HepG2 (cell line): ENCODE measurements at regions not wholly inside any gene's neighbourhood (a gene's known extent, or its start where the extent isn't known, plus 50 kb on each side); places are given as distances from the start of the nearest gene placed in this dataset.

ENCODE experiments used
- ARID2 ChIP-seq: sonication (generic); formaldehyde crosslinking; IDR thresholded peaks from 2 replicates; pipeline ENCODE4 v1.8.1; 2022; ENCODE audit warnings: mild to moderate bottlenecking, missing genetic modification reagents, borderline replicate concordance
- BATF2 ChIP-seq: sonication (generic); formaldehyde crosslinking; IDR thresholded peaks from 2 replicates; pipeline ENCODE4 v1.8.0; 2022; ENCODE audit warnings: mild to moderate bottlenecking, missing genetic modification reagents, moderate library complexity
- BORCS8-MEF2B ChIP-seq: sonication (generic); formaldehyde crosslinking; IDR thresholded peaks from 2 replicates; pipeline ENCODE4 v1.8.0; 2022; ENCODE audit warnings: mild to moderate bottlenecking, missing genetic modification reagents
- CCAR2 ChIP-seq: fragments of 200-400 bp; formaldehyde crosslinking; optimal IDR thresholded peaks from 2 replicates; pipeline ENCODE3; 2018; ENCODE audit warnings: low read depth, mild to moderate bottlenecking, low read length, moderate library complexity
- CEBPG ChIP-seq: IDR thresholded peaks from 2 replicates; pipeline ENCODE4 v1.6.1; 2016
- FUBP1 ChIP-seq: sonication (generic); formaldehyde crosslinking; IDR thresholded peaks from 2 replicates; pipeline ENCODE4 v1.5.1; 2020; ENCODE audit warnings: missing genetic modification reagents, mild to moderate bottlenecking, borderline replicate concordance
- JARID2 ChIP-seq: sonication (generic); formaldehyde crosslinking; IDR thresholded peaks from 2 replicates; pipeline ENCODE4 v1.8.1; 2023; ENCODE audit warnings: missing genetic modification reagents, inconsistent platforms; ENCODE audit not compliant: insufficient replicate concordance
- MZF1 ChIP-seq: sonication (generic); formaldehyde crosslinking; IDR thresholded peaks from 2 replicates; pipeline ENCODE4 v1.8.1; 2023; ENCODE audit warnings: mild to moderate bottlenecking, missing genetic modification reagents, borderline replicate concordance
- REL ChIP-seq: sonication (generic); formaldehyde crosslinking; conservative IDR thresholded peaks from 2 replicates; pipeline ENCODE4 v1.8.0; 2022; ENCODE audit warnings: mild to moderate bottlenecking, missing genetic modification reagents, moderate library complexity
- SMAD1 ChIP-seq: sonication (generic); formaldehyde crosslinking; IDR thresholded peaks from 2 replicates; pipeline ENCODE4 v1.4.0; 2020; ENCODE audit warnings: missing genetic modification reagents, low read depth, mild to moderate bottlenecking, borderline replicate concordance
- SNAPC2 ChIP-seq: sonication (generic); formaldehyde crosslinking; IDR thresholded peaks from 2 replicates; pipeline ENCODE4 v1.8.1; 2022; ENCODE audit warnings: mild to moderate bottlenecking, missing genetic modification reagents
- TEAD3 ChIP-seq: optimal IDR thresholded peaks from 2 replicates; pipeline ENCODE3; 2016; ENCODE audit warnings: borderline replicate concordance
- THAP11 ChIP-seq: IDR thresholded peaks from 2 replicates; pipeline ENCODE4 v1.6.1; 2016; ENCODE audit warnings: missing biosample characterization, missing genetic modification reagents
- ZNF253 ChIP-seq: sonication (generic); formaldehyde crosslinking; IDR thresholded peaks from 2 replicates; pipeline ENCODE4 v1.8.0; 2022; ENCODE audit warnings: mild to moderate bottlenecking, missing genetic modification reagents, borderline replicate concordance
- ZNF550 ChIP-seq: sonication (generic); formaldehyde crosslinking; IDR thresholded peaks from 2 replicates; pipeline ENCODE4 v1.4.0; 2020; ENCODE audit warnings: mild to moderate bottlenecking, missing genetic modification reagents, borderline replicate concordance
- ZNF577 ChIP-seq: sonication (generic); formaldehyde crosslinking; IDR thresholded peaks from 2 replicates; pipeline ENCODE4 v1.4.0; 2020; ENCODE audit warnings: mild to moderate bottlenecking, low read depth, missing genetic modification reagents, borderline replicate concordance
- ZNF660 ChIP-seq: sonication (generic); formaldehyde crosslinking; IDR thresholded peaks from 2 replicates; pipeline ENCODE4 v1.5.1; 2020; ENCODE audit warnings: mild to moderate bottlenecking, low read depth, missing genetic modification reagents, borderline replicate concordance
- ZNF792 ChIP-seq: IDR thresholded peaks from 2 replicates; pipeline ENCODE4 v1.6.1; 2016
- ZNF800 ChIP-seq: sonication (generic); formaldehyde crosslinking; IDR thresholded peaks from 2 replicates; pipeline ENCODE4 v1.4.0; 2020; ENCODE audit warnings: missing genetic modification reagents
- TF ChIP-seq, protein P1 (sequence below): sonication (generic); formaldehyde crosslinking; IDR thresholded peaks from 2 replicates; pipeline ENCODE4 v1.4.0; 2020; ENCODE audit warnings: missing genetic modification reagents, borderline replicate concordance

DNA sequence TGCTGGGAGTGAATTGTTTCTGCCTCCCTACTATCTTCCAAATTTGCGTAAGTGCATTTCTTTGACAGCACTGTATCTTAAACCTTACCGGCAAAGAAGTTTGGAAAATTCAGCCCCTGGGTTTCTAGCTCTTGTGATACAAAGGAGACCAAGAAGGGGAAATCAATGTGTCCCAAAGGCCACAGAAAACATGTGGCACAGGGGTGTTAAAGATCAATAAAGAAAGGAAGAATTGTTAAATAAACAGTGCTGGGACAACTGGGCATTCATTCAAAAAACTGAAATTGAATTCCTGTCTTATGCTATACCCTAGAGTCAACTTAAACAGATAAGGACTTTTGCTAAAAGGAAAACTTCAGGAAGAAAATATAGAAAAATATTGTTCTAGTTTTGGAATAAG is 328.1 kb downstream of the MAN2A1 start (continued):
- TF ChIP-seq SNAPC2 (CRISPR knock-in tag) (no peak), CCAR2 (no peak), TEAD3 (CRISPR knock-in tag) (no peak), ZNF550 (no peak), JARID2 (CRISPR knock-in tag) (no peak), THAP11 (CRISPR knock-in tag) (no peak), SMAD1 (CRISPR knock-in tag) (no peak), ZNF660 (no peak), ARID2 (CRISPR knock-in tag) (no peak), ZNF253 (no peak), BATF2 (CRISPR knock-in tag) (no peak), FUBP1 (no peak), MZF1 (CRISPR knock-in tag) (no peak), BORCS8-MEF2B (no peak), ZNF792 (CRISPR knock-in tag) (no peak), ZNF800 (CRISPR knock-in tag) (no peak), CEBPG (CRISPR knock-in tag) (no peak; the same call in 1 of the 2 replicates), ZNF577 (CRISPR knock-in tag) (no peak), REL (CRISPR knock-in tag) (no peak)
- TF ChIP-seq, protein P1, sequence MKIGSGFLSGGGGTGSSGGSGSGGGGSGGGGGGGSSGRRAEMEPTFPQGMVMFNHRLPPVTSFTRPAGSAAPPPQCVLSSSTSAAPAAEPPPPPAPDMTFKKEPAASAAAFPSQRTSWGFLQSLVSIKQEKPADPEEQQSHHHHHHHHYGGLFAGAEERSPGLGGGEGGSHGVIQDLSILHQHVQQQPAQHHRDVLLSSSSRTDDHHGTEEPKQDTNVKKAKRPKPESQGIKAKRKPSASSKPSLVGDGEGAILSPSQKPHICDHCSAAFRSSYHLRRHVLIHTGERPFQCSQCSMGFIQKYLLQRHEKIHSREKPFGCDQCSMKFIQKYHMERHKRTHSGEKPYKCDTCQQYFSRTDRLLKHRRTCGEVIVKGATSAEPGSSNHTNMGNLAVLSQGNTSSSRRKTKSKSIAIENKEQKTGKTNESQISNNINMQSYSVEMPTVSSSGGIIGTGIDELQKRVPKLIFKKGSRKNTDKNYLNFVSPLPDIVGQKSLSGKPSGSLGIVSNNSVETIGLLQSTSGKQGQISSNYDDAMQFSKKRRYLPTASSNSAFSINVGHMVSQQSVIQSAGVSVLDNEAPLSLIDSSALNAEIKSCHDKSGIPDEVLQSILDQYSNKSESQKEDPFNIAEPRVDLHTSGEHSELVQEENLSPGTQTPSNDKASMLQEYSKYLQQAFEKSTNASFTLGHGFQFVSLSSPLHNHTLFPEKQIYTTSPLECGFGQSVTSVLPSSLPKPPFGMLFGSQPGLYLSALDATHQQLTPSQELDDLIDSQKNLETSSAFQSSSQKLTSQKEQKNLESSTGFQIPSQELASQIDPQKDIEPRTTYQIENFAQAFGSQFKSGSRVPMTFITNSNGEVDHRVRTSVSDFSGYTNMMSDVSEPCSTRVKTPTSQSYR (CRISPR knock-in tag), result no peak
